HEK293 (cell line): ENCODE measurements at regions not wholly inside any gene's neighbourhood (a gene's known extent, or its start where the extent isn't known, plus 50 kb on each side); places are given as distances from the start of the nearest gene placed in this dataset.

Experiments used
- CTCF ChIA-PET: fragments of 350-600 bp; formaldehyde crosslinking; extraction: SDS; loops from one replicate; lab custom pipeline; 2021; ENCODE audit warnings: antibody characterized with exemption; lab: Yijun Ruan, JAX
- POLR2A ChIA-PET: fragments of 300-600 bp; formaldehyde crosslinking; extraction: SDS; loops from one replicate; lab custom pipeline; 2020; ENCODE audit warnings: antibody characterized with exemption, inconsistent platforms; lab: Yijun Ruan, JAX
- H3K27ac ChIP-seq: fragments of 200-500 bp; sonication (Bioruptor generic); 2 replicates; pipeline ENCODE4 v1.5.1; 2014; ENCODE audit warnings: low read depth, low read length, control low read depth, inconsistent platforms; ENCODE audit errors: extremely low read depth
- H3K36me3 ChIP-seq, 2 experiments: fragments of 200-500 bp in 1 of 2; sonication (Bioruptor generic) in 1 of 2; 1 replicate in 1 of 2; 2 replicates in 1 of 2; pipeline ENCODE4 v1.5.1; 2014 to 2017; ENCODE audit warnings: inconsistent platforms in 2 of 2, low read length in 2 of 2; ENCODE audit not compliant: control insufficient read depth in 2 of 2, insufficient read depth in 1 of 2
- H3K4me1 ChIP-seq: fragments of 200-500 bp; sonication (Bioruptor generic); 2 replicates; pipeline ENCODE4 v1.5.1; 2014; ENCODE audit warnings: mild to moderate bottlenecking, low read length, inconsistent platforms; ENCODE audit not compliant: control insufficient read depth, insufficient read depth
- H3K4me3 ChIP-seq: 2 replicates; pipeline ENCODE4 v1.5.1; 2011; ENCODE audit warnings: low read depth, mild to moderate bottlenecking, control low read depth, low read length, moderate library complexity
- H3K9me3 ChIP-seq: fragments of 200-500 bp; sonication (Bioruptor generic); 2 replicates; pipeline ENCODE4 v1.5.1; 2014; ENCODE audit warnings: low read depth, low read length, inconsistent platforms; ENCODE audit not compliant: control insufficient read depth, insufficient read depth
- BCL11A ChIP-seq: fragments of 450-650 bp; formaldehyde crosslinking; IDR thresholded peaks from 2 replicates; pipeline ENCODE4 v1.5.1; 2016; ENCODE audit warnings: low read depth, missing biosample characterization, missing genetic modification characterization
- ELK4 ChIP-seq: IDR thresholded peaks from 2 replicates; pipeline ENCODE4 v1.6.1; 2011; ENCODE audit warnings: mild to moderate bottlenecking, low read depth, low read length, borderline replicate concordance
- GLI2 ChIP-seq: fragments of 450-650 bp; formaldehyde crosslinking; IDR thresholded peaks from 2 replicates; pipeline ENCODE4; 2017; ENCODE audit warnings: missing biosample characterization, missing genetic modification characterization, low read depth, borderline replicate concordance
- KLF10 ChIP-seq: fragments of 450-650 bp; IDR thresholded peaks from 2 replicates; pipeline ENCODE4 v1.5.1; 2018; ENCODE audit warnings: missing biosample characterization, mild to moderate bottlenecking, missing genetic modification characterization
- KLF8 ChIP-seq: fragments of 450-650 bp; formaldehyde crosslinking; IDR thresholded peaks from 2 replicates; pipeline ENCODE4 v1.5.1; 2016; ENCODE audit warnings: missing biosample characterization, missing genetic modification characterization
- MYNN ChIP-seq: fragments of 450-650 bp; formaldehyde crosslinking; IDR thresholded peaks from 2 replicates; pipeline ENCODE4 v1.5.1; 2016; ENCODE audit warnings: missing biosample characterization, missing genetic modification characterization, borderline replicate concordance
- REPIN1 ChIP-seq: fragments of 450-650 bp; formaldehyde crosslinking; IDR thresholded peaks from 2 replicates; pipeline ENCODE4 v1.5.1; 2017; ENCODE audit warnings: missing biosample characterization, missing genetic modification characterization, low read depth
- ZBTB20 ChIP-seq: fragments of 450-650 bp; formaldehyde crosslinking; IDR thresholded peaks from 2 replicates; pipeline ENCODE4 v1.5.1; 2016; ENCODE audit warnings: missing biosample characterization, missing genetic modification characterization
- ZBTB21 ChIP-seq: fragments of 450-650 bp; formaldehyde crosslinking; IDR thresholded peaks from 2 replicates; pipeline ENCODE4 v1.5.1; 2017; ENCODE audit warnings: missing biosample characterization, missing genetic modification characterization
- ZBTB6 ChIP-seq: fragments of 450-650 bp; formaldehyde crosslinking; IDR thresholded peaks from 2 replicates; pipeline ENCODE4 v1.5.1; 2017; ENCODE audit warnings: missing biosample characterization, missing genetic modification characterization
- ZNF132 ChIP-seq: fragments of 450-650 bp; formaldehyde crosslinking; IDR thresholded peaks from 2 replicates; pipeline ENCODE4 v1.5.1; 2017; ENCODE audit warnings: missing biosample characterization, missing genetic modification characterization, borderline replicate concordance
- ZNF148 ChIP-seq: fragments of 450-650 bp; formaldehyde crosslinking; IDR thresholded peaks from 2 replicates; pipeline ENCODE4 v1.5.0; 2017; ENCODE audit warnings: missing biosample characterization, missing genetic modification characterization, borderline replicate concordance
- ZNF433 ChIP-seq: fragments of 450-650 bp; formaldehyde crosslinking; IDR thresholded peaks from 2 replicates; pipeline ENCODE4 v1.5.1; 2016; ENCODE audit warnings: missing biosample characterization, missing genetic modification characterization, low read depth
- ZNF488 ChIP-seq: fragments of 450-650 bp; formaldehyde crosslinking; IDR thresholded peaks from 2 replicates; pipeline ENCODE4 v1.5.1; 2016; ENCODE audit warnings: missing biosample characterization, missing genetic modification characterization
- ZNF521 ChIP-seq: fragments of 450-650 bp; formaldehyde crosslinking; IDR thresholded peaks from 2 replicates; pipeline ENCODE4 v1.5.1; 2017; ENCODE audit warnings: missing biosample characterization, mild to moderate bottlenecking, missing genetic modification characterization
- ZNF529 ChIP-seq: fragments of 450-650 bp; formaldehyde crosslinking; IDR thresholded peaks from 2 replicates; pipeline ENCODE4 v1.5.1; 2017; ENCODE audit warnings: missing genetic modification characterization, missing biosample characterization; ENCODE audit not compliant: insufficient replicate concordance
- ZNF560 ChIP-seq: fragments of 450-650 bp; formaldehyde crosslinking; IDR thresholded peaks from 2 replicates; pipeline ENCODE4 v1.5.1; 2017; ENCODE audit warnings: missing biosample characterization, missing genetic modification characterization, borderline replicate concordance
- ZNF571 ChIP-seq: fragments of 450-650 bp; formaldehyde crosslinking; IDR thresholded peaks from 2 replicates; pipeline ENCODE4 v1.5.0; 2017; ENCODE audit warnings: missing biosample characterization, missing genetic modification characterization
- ZNF600 ChIP-seq: fragments of 450-650 bp; formaldehyde crosslinking; IDR thresholded peaks from 2 replicates; pipeline ENCODE4 v1.5.1; 2016; ENCODE audit warnings: missing biosample characterization, missing genetic modification characterization
- ZNF645 ChIP-seq: fragments of 450-650 bp; formaldehyde crosslinking; IDR thresholded peaks from 2 replicates; pipeline ENCODE4; 2016; ENCODE audit warnings: missing biosample characterization, missing genetic modification characterization
- ZNF837 ChIP-seq: fragments of 450-650 bp; formaldehyde crosslinking; IDR thresholded peaks from 2 replicates; pipeline ENCODE4 v1.5.1; 2016; ENCODE audit warnings: missing biosample characterization, missing genetic modification characterization
- ZSCAN16 ChIP-seq: fragments of 450-650 bp; formaldehyde crosslinking; IDR thresholded peaks from 2 replicates; pipeline ENCODE4 v1.5.1; 2016; ENCODE audit warnings: missing biosample characterization, missing genetic modification characterization

- H3K9me3 ChIP-seq, result no peaks in the 10 kb centered on the region
- CTCF ChIA-PET, result no interaction called here
- TF ChIP-seq MYNN (no peak), ZBTB6 (no peak), ZNF837 (tag by site-specific recombination) (no peak), ZNF645 (tag by site-specific recombination) (no peak), ZNF529 (tag by site-specific recombination) (no peak), REPIN1 (tag by site-specific recombination) (no peak), ZNF571 (no peak), ZNF521 (no peak)
- TF ChIP-seq, all 188 proteins: peak for 0
- Histone ChIP-seq H3K36me3 (no peaks in the 10 kb centered on the region), H3K4me1 (no peaks in the 10 kb centered on the region), H3K27ac (no peak overlapping the region), H3K4me3 (no peak overlapping the region)
- POLR2A ChIA-PET, result no interaction called here
These were observed 88.5 kb upstream of the NOCT start for GRCh38 chr4:138927072-138927471.

GRCh38 chr4:138925495-138925894, 90.1 kb upstream of the NOCT start:
- no peak overlapping the region for H3K27ac ChIP-seq
- ChIA-PET CTCF (interaction anchor here (1.0 kb wide), 1 partner anchor 54 kb away, joined by 3 read pairs; no protein-coding TSS in a partner anchor), POLR2A (interaction anchor here (0.6 kb wide), 1 partner anchor 887 kb away, joined by 8 read pairs; no protein-coding TSS in a partner anchor)
- no peaks in the 10 kb centered on the region for H3K36me3 ChIP-seq
- H3K4me1 ChIP-seq, result no peaks in the 10 kb centered on the region
- no peak for TF ChIP-seq ZNF600
- no peak for TF ChIP-seq KLF10 (tag by site-specific recombination)
- no peak for TF ChIP-seq ZSCAN16 (tag by site-specific recombination)
- TF ChIP-seq ZNF433 (tag by site-specific recombination), result no peak
- TF ChIP-seq GLI2, result no peak
- no peak for TF ChIP-seq KLF8 (tag by site-specific recombination)
- no peak for TF ChIP-seq ZNF560 (tag by site-specific recombination)
- TF ChIP-seq ZNF148 (tag by site-specific recombination), result no peak
- TF ChIP-seq ZBTB21 (tag by site-specific recombination), result no peak
- no peak for TF ChIP-seq BCL11A (tag by site-specific recombination)
- no peak for TF ChIP-seq ZNF132 (tag by site-specific recombination)
- no peak for TF ChIP-seq ZNF488 (tag by site-specific recombination)
- no peak for TF ChIP-seq ELK4
- no peak for TF ChIP-seq ZBTB20 (tag by site-specific recombination)
- no peak overlapping the region for H3K4me3 ChIP-seq
- no peaks in the 10 kb centered on the region for H3K9me3 ChIP-seq
